ENCODE measurements at regions not wholly inside any gene's neighbourhood (a gene's known extent, or its start where the extent isn't known, plus 50 kb on each side); places are given as distances from the start of the nearest gene placed in this dataset.

- Histone ChIP-seq H3K4me1 (no peaks in the 10 kb centered on the region), H3K9me3 (no peaks in the 10 kb centered on the region), H3K4me3 (ENCODE audit: low read depth, low read length) (no peak overlapping the region), H3K36me3 (no peaks in the 10 kb centered on the region), H3K27me3 (no peaks in the 10 kb centered on the region)
- DNase-seq = no peak
- TF ChIP-seq, protein P1, sequence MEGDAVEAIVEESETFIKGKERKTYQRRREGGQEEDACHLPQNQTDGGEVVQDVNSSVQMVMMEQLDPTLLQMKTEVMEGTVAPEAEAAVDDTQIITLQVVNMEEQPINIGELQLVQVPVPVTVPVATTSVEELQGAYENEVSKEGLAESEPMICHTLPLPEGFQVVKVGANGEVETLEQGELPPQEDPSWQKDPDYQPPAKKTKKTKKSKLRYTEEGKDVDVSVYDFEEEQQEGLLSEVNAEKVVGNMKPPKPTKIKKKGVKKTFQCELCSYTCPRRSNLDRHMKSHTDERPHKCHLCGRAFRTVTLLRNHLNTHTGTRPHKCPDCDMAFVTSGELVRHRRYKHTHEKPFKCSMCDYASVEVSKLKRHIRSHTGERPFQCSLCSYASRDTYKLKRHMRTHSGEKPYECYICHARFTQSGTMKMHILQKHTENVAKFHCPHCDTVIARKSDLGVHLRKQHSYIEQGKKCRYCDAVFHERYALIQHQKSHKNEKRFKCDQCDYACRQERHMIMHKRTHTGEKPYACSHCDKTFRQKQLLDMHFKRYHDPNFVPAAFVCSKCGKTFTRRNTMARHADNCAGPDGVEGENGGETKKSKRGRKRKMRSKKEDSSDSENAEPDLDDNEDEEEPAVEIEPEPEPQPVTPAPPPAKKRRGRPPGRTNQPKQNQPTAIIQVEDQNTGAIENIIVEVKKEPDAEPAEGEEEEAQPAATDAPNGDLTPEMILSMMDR (IDR thresholded peaks at IDR 0.05; ENCODE audit: low read depth, low read length) = no peak
These were observed 114.2 kb upstream of the TMPRSS2 start for GRCh38 chr21:41622201-41622600.

- no peaks in the 10 kb centered on the region for H3K27me3 ChIP-seq
- TF ChIP-seq, protein P1 (IDR thresholded peaks at IDR 0.05; ENCODE audit: low read depth, low read length) = no peak
- no peaks in the 10 kb centered on the region for H3K4me1 ChIP-seq
These were observed 113.6 kb upstream of the TMPRSS2 start for GRCh38 chr21:41621513-41621912.

DNA sequence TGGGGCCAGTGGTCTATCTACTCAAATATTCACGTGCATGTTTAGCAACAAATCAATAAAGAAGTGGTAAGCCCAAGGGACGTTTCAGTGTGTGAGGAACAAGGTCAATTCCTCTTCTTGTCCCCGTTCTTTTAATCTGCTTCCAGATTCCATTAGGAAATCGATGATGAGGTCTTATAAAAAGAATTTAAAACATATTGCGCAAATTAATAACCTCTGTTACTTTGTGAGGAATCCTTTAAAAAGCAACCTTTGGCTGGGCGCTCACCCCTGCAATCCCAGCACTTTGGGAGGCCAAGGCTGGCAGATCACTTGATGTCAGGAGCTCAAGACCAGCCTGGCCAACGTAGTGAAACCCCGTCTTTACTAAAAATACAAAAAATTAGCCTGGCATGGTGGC is 113.0 kb upstream of the TMPRSS2 start:
- no peaks in the 10 kb centered on the region for H3K4me1 ChIP-seq
- H3K9me3 ChIP-seq = no peaks in the 10 kb centered on the region
- DNase-seq = no peak
- no peak overlapping the region for H3K4me3 ChIP-seq (ENCODE audit: low read depth, low read length)
- TF ChIP-seq, protein P1 (IDR thresholded peaks at IDR 0.05; ENCODE audit: low read depth, low read length) = no peak
- no peaks in the 10 kb centered on the region for H3K36me3 ChIP-seq
- no peaks in the 10 kb centered on the region for H3K27me3 ChIP-seq

More at GRCh38 chr21:41621513-41621912, 113.6 kb upstream of the TMPRSS2 start:
- DNase-seq = no peak
- Histone ChIP-seq H3K36me3 (no peaks in the 10 kb centered on the region), H3K9me3 (no peaks in the 10 kb centered on the region), H3K4me3 (ENCODE audit: low read depth, low read length) (no peak overlapping the region)

- Histone ChIP-seq H3K4me3 (ENCODE audit: low read depth, low read length) (no peak overlapping the region), H3K36me3 (no peaks in the 10 kb centered on the region), H3K9me3 (no peaks in the 10 kb centered on the region), H3K4me1 (no peaks in the 10 kb centered on the region), H3K27me3 (no peaks in the 10 kb centered on the region)
- TF ChIP-seq, protein P1 (IDR thresholded peaks at IDR 0.05; ENCODE audit: low read depth, low read length) = no peak
- DNase-seq = no peak
These were observed 112.6 kb upstream of the TMPRSS2 start for GRCh38 chr21:41620541-41620940.

DNA sequence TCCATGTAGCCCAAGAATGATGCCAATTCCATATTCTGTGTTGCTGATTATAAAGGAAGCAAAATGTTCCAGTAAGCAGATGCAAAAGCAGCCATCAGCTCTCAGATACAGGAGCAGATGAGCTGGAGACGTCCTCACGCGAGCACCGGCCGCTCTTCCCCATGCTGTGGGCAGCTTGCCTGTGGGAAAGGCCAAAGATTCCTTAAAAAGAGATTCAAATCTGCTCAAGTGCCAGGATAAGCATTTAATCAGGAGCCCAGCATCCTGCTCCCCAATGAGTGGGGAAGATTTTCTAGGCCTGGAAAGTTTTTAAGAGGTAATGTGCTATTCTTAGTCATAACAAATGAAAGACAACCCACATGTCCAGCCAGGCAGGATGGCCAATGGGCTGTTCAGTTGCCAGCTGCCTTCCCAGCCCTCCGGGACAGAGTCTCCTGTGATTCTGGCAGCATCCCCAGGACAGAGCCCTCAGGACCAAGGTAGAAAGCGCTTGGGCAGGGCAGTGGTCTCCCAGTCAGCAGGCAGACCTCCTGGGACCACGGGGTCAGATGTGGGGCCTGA is 108.2 kb upstream of the TMPRSS2 start:
- Histone ChIP-seq H3K4me1 (no peaks in the 10 kb centered on the region), H3K4me3 (ENCODE audit: low read depth, low read length) (no peak overlapping the region), H3K27me3 (no peaks in the 10 kb centered on the region), H3K36me3 (no peaks in the 10 kb centered on the region), H3K9me3 (no peaks in the 10 kb centered on the region)
- TF ChIP-seq, protein P1 (IDR thresholded peaks at IDR 0.05; ENCODE audit: low read depth, low read length) = no peak
- no peak for DNase-seq

- H3K36me3 ChIP-seq = no peaks in the 10 kb centered on the region
- TF ChIP-seq, protein P1 (IDR thresholded peaks at IDR 0.05; ENCODE audit: low read depth, low read length) = no peak
- H3K4me1 ChIP-seq = no peaks in the 10 kb centered on the region
- DNase-seq = no peak
- no peaks in the 10 kb centered on the region for H3K27me3 ChIP-seq
- no peak overlapping the region for H3K4me3 ChIP-seq (ENCODE audit: low read depth, low read length)
- H3K9me3 ChIP-seq = no peaks in the 10 kb centered on the region
These were observed 107.7 kb upstream of the TMPRSS2 start for GRCh38 chr21:41615613-41616012.
